ENCODE measurements at regions not wholly inside any gene's neighbourhood (a gene's known extent, or its start where the extent isn't known, plus 50 kb on each side); places are given as distances from the start of the nearest gene placed in this dataset.
"Not testable (repeated sequence)": the region's sequence is repeated elsewhere in the genome, so short reads cannot be mapped to it uniquely, and the experiment has no call there.

- not testable (repeated sequence) for DNase-seq
Observed at GRCh38 chr9:102385620-102386019, 609.5 kb upstream of the CYLC2 start.

GRCh38 chr9:102362470-102363132, 624.2 kb upstream of the GRIN3A start:
- DNase-seq = no peak

GRCh38 chr9:102360846-102361245, 622.4 kb upstream of the GRIN3A start:
- no peak for DNase-seq

- DNase-seq = no peak
Observed at GRCh38 chr9:102355982-102356381, 617.5 kb upstream of the GRIN3A start.

GRCh38 chr9:102354041-102354440, 615.6 kb upstream of the GRIN3A start:
- no peak for DNase-seq

GRCh38 chr9:102337471-102337870, 599.0 kb upstream of the GRIN3A start:
- DNase-seq = not testable (repeated sequence)

GRCh38 chr9:102309379-102309778, 570.9 kb upstream of the GRIN3A start:
- DNase-seq = no peak

GRCh38 chr9:102295188-102295587, 556.7 kb upstream of the GRIN3A start:
- no peak for DNase-seq

GRCh38 chr9:102273952-102274351, 535.5 kb upstream of the GRIN3A start:
- no peak for DNase-seq

GRCh38 chr9:102253099-102253498, 514.7 kb upstream of the GRIN3A start:
- no peak for DNase-seq

GRCh38 chr9:102244916-102245315, 506.5 kb upstream of the GRIN3A start:
- DNase-seq = no peak

GRCh38 chr9:102237520-102237919, 499.1 kb upstream of the GRIN3A start:
- no peak for DNase-seq

- DNase-seq = no peak
Observed at GRCh38 chr9:102237094-102237493, 498.6 kb upstream of the GRIN3A start.

- not testable (repeated sequence) for DNase-seq
Observed at GRCh38 chr9:102227416-102227815, 489.0 kb upstream of the GRIN3A start.

- DNase-seq = no peak
Observed at GRCh38 chr9:102225841-102226441, 487.5 kb upstream of the GRIN3A start.

- DNase-seq = not testable (repeated sequence)
Observed at GRCh38 chr9:102223320-102224136, 485.1 kb upstream of the GRIN3A start.

- no peak for DNase-seq
Observed at GRCh38 chr9:102209176-102209575, 470.7 kb upstream of the GRIN3A start.

GRCh38 chr9:102206432-102206831, 468.0 kb upstream of the GRIN3A start:
- DNase-seq = no peak

GRCh38 chr9:102205251-102205650, 466.8 kb upstream of the GRIN3A start:
- DNase-seq = no peak

GRCh38 chr9:102202126-102202525, 463.7 kb upstream of the GRIN3A start:
- DNase-seq = no peak

- no peak for DNase-seq
Observed at GRCh38 chr9:102185962-102186361, 447.5 kb upstream of the GRIN3A start.

- DNase-seq = no peak
Observed at GRCh38 chr9:102185371-102185770, 446.9 kb upstream of the GRIN3A start.

- DNase-seq = no peak
Observed at GRCh38 chr9:102178811-102179210, 440.4 kb upstream of the GRIN3A start.
